SK-N-MC (cell line): ENCODE measurements at regions not wholly inside any gene's neighbourhood (a gene's known extent, or its start where the extent isn't known, plus 50 kb on each side); places are given as distances from the start of the nearest gene placed in this dataset.

Experiments used
- EZH2 ChIP-seq: fragments of 200-600 bp; sonication (generic); IDR thresholded peaks from one replicate; pipeline ENCODE4 v1.6.1; 2017; ENCODE audit warnings: antibody characterized with exemption
- POLR2AphosphoS5 ChIP-seq: IDR thresholded peaks from 2 replicates; pipeline ENCODE4 v1.6.1; 2012; ENCODE audit warnings: mild to moderate bottlenecking, low read depth, low read length, borderline replicate concordance

DNA sequence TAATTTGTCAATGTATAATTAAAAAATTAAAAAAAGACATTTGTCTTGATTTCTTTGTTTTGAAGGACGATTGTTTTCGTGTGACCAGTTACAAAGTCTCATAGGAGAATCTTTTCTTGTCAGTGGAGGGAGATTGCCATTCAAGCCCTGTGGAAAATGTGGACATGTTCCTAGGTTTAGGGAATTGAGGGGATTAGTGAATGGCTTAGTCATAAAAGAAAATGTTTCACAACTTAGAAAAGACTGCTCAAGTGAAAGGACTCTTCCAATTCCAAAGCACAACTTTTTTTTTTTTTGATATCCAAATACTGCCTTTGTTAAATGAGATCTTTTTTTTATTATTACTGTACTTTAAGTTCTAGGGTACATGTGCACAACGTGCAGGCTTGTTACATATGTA lies 140.7 kb upstream of the HABP2 start:
- TF ChIP-seq EZH2 = no peak
- TF ChIP-seq POLR2AphosphoS5 = no peak
